HK-2 (cell line): ENCODE measurements at regions not wholly inside any gene's neighbourhood (a gene's known extent, or its start where the extent isn't known, plus 50 kb on each side); places are given as distances from the start of the nearest gene placed in this dataset.
"Not testable (repeated sequence)": the region's sequence is repeated elsewhere in the genome, so short reads cannot be mapped to it uniquely, and the experiment has no call there.

Experiments used
- DNase-seq: peaks from one replicate; pipeline ENCODE4 v3.0.0-alpha.2; 2018; ENCODE audit not compliant: unreplicated experiment

GRCh38 chrX:1103360-1103759 is 109.1 kb downstream of the CRLF2 start:
- no peak for DNase-seq

DNA sequence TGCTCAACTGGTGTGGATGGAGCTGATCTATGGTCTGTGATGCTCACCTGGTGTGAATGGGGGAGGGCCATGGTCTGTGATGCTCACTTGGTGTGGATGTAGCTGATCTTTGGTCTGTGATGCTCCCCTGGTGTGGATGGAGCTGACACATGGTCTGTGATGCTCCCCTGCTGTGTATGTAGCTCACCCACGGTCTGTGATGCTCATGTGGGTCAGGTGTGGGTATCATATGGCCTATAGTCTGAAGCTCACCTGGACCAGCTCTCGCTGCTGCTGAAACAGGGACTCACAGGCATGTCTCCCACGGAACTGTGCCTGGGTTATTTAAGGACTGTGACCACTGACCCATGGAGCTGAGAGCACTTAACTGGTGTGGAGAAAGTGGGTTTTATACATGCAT is 109.7 kb downstream of the CRLF2 start:
- DNase-seq, result no peak

- DNase-seq, result not testable (repeated sequence)
These were observed 110.2 kb downstream of the CRLF2 start for GRCh38 chrX:1102221-1102620.

- DNase-seq, result no peak
These were observed 113.2 kb downstream of the CRLF2 start for GRCh38 chrX:1099146-1099770.

GRCh38 chrX:1097328-1097727 is 115.1 kb downstream of the CRLF2 start:
- DNase-seq, result no peak

GRCh38 chrX:1094566-1095333 is 117.7 kb downstream of the CRLF2 start:
- no peak for DNase-seq

DNA sequence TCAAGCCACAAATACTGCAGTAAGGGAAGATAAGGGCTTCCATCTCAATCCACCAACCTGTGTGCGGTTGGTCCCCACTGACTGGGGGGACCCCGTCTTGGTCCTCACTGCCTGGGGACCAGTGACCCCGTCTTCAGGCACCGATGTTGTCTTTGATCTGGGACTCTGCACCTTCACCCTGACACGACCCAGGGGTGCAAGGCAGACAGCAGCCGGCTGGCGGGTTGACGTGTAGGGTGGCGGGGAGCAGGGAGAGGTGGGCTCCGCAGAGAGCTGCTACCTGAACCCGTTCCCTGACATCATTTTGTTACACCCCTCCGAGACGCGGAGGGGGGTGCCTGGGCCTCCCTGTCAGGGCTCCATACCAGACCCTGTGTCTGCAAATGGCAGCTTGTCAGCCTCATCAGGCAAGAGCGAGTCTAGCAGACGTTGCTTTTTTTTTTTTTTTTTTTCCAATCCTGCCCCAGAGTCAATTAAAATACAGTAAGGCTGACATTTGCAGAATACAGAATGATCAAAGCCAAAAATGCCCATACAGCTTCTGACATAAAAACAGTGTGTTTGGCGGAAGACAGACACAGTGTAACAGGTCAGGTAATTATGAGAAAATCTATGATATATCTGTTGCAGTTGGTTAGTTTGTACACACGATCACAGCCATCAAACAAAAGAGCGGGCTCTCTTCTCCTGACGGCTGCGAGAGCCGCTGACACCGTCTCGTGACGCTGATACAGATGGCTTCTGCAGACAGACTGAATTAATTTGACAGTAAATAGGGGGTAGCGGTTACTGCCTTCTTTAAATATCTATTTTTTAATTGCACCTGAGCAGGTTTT is 118.6 kb downstream of the CRLF2 start:
- DNase-seq, result no peak

GRCh38 chrX:1093121-1093520 is 119.3 kb downstream of the CRLF2 start:
- no peak for DNase-seq

DNA sequence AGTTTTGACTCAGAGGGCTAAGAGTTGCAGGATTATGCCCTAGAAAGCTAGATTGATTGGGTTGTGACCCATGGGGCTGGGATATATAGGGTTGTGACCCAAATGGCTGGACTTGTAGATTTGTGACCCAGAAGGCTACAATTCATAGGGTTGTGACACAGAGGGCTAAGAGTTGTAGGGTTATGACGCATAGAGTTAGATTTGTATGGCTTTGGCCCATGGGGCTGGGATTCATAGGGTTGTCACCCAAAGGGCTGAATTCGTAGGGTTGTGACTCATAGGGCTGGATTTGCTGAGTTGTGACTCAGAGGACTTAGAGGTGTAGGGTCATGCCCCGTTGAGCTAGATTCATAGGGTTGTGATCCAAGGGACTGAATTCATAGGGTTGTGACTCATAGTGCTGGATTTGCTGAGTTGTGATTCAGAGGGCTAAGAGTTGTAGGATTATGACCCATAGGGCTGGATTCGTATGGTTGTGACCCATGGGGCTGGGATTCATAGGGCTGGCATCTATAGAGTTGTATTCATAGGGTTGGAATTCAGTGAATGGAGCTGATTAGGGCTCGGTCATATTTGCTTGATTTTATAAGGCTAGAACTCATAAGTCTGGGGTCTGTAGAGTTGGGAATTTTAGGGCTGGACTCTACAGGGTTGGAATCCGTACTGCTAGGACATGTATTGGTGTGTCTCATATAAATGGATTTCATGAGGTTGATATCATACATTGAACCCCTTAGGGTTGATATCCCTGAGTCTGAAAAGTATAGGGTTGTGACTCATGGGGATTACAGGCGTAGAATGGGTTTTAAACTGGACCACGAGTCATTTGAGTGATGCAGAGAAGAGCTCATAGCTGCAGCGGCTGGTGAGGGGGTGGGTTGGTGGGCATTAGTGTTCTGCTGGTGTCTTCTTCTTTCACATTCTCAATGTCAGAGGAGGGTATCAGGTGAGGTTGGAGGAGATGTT is 125.7 kb downstream of the CRLF2 start:
- DNase-seq, result peak; percentile 38

DNA sequence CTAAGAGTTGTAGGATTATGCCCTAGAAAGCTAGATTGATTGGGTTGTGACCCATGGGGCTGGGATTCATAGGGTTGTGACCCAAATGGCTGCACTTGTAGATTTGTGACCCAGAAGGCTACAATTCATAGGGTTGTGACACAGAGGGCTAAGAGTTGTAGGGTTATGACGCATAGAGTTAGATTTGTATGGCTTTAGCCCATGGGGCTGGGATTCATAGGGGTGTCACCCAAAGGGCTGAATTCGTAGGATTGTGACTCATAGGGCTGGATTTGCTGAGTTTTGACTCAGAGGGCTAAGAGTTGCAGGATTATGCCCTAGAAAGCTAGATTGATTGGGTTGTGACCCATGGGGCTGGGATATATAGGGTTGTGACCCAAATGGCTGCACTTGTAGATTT is 126.6 kb downstream of the CRLF2 start:
- DNase-seq, result not testable (repeated sequence)

GRCh38 chrX:1084689-1085088 is 127.8 kb downstream of the CRLF2 start:
- DNase-seq, result peak; percentile 11

DNA sequence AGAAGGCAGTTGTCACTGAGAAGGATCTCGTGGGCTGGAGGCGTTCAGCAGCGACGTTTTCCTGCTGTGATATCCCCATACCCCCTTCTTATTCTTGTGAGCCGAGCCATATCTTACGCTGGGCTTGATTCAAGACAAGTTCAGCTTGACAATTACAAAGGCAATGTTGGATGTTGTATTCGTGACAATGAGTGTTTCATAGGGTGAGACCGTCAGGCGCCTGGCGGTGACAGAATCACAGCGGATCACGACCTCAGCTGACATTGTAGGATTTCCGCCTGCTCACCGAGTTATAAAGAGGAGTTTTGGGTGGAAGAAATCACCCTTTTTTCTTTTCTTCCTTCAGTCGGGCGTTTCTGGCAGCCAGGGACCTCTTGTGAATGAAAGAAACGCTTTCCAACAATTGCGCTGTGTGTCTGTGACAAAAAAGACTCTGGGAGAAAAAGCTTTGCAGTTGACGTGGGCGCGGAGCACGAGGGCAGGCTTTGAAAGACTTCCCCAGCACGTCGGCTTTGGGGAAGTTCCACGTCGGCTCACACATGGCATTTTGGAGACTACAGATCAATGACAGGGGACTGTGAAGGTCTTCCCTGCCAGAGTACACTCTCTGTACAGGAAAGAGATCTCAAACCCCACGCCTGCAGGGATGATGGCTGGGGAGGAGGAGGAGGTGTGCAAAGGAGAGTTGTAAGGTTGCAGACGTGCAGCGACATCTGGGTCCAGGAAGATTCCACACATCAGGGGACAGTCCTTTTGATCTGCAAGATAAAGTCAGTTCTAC is 135.4 kb downstream of the CRLF2 start:
- DNase-seq, result no peak

GRCh38 chrX:1075741-1076140 is 136.7 kb downstream of the CRLF2 start:
- no peak for DNase-seq

DNA sequence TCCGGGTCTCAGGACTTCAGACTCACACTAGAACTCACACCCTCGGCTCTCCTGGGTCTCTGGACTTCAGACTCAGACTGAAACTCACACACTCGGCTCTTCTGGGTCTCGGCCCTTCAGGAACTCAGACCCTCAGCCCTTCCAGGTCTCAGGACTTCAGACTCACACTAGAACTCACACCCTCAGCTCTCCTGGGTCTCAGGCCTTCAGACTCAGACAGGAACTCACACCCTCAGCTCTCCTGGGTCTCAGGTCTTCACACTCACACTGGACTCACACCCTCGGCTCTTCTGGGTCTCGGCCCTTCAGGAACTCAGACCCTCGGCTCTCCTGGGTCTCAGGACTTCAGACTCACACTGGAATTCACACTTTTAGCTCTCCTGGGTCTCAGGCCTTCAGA is 137.3 kb downstream of the CRLF2 start:
- no peak for DNase-seq

DNA sequence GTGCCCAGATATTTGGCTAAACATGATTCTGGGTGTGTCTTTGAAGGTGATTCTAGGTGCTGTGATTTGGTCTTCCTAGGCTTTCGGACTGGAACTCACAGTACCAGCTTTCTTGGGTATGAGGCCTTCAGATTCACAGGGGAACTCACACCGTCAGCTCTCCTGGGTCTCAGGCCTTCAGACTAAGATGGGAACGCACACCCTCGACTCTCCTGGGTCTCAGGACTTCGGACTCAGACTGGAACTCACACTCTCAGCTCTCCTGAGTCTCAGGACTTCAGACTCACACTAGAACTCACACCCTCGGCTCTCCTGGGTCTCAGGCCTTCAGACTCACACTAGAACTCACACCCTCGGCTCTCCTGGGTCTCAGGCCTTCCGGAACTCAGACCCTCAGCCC is 137.7 kb downstream of the CRLF2 start:
- DNase-seq, result no peak

DNA sequence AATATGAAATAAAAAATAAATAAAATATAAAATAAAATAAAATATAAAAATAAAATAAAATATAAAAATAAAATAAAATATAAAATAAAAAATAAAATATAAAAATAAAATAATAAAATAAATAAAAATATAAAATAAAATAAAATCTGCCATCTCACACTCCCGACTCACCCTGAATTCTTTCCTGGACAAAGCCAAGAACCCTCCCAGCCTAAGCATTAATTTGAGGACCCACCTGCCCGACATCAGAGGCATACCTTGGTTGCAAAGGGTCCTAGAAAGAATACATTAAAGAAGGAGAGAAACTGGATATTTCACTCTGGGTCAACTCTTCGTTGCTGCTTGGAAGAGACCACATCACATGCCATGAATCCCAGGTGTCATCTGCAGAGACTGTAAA is 138.3 kb downstream of the CRLF2 start:
- no peak for DNase-seq

DNA sequence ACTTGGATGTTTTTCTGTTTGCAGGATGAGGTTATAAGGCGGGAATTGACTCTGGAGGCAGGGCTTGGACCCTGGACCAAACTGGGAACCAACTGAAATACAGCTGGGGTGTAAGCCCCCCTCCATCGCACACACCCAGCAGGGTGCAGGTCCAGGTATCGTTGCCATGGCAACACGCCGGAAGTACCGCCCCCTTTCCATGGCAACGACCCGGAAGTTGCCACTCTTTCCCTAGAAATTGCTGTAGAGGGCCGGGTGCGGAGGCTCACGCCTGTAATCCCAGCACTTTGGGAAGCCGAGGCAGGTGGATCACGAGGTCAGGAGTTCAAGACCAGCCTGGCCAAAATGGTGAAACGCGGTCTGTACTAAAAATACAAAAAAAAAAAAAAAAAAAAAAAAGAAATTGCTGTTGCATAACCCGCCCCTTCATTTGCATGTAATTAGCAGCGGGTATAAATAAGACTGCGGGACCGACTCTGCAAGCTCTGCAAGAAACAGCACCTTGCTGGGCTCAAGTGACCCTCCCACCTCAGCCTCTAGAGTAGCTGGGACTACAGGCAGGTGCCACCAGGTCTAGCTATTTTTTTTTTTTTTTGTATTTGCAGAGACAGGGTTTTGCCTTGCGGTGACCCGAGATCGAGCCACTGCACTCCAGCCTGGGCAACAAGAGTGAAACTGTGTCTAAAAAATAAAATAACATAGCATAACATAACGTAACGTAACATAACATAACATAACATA is 139.6 kb downstream of the CRLF2 start:
- DNase-seq, result no peak

- DNase-seq, result no peak
These were observed 141.1 kb downstream of the CRLF2 start for GRCh38 chrX:1071351-1071750.

GRCh38 chrX:1062351-1062750 is 150.1 kb downstream of the CRLF2 start:
- no peak for DNase-seq

- no peak for DNase-seq
These were observed 151.9 kb downstream of the CRLF2 start for GRCh38 chrX:1060562-1060960.
